Tibial nerve (tissue), 3 donors: ENCODE measurements at regions not wholly inside any gene's neighbourhood (a gene's known extent, or its start where the extent isn't known, plus 50 kb on each side); places are given as distances from the start of the nearest gene placed in this dataset.
"Not testable (repeated sequence)": the region's sequence is repeated elsewhere in the genome, so short reads cannot be mapped to it uniquely, and the experiment has no call there.

Source experiments
- CTCF ChIP-seq, 5 experiments: fragments of 200-600 bp in 3 of 5; fragments of 450-650 bp in 2 of 5; sonication (generic) in 3 of 5; IDR thresholded peaks; one replicate each; pipeline ENCODE4 v1.5.1; 2016 to 2019; ENCODE audit warnings: antibody characterized with exemption in 5 of 5, mild to moderate bottlenecking in 3 of 5, moderate library complexity in 2 of 5
- POLR2A ChIP-seq, 2 donors: fragments of 450-650 bp; IDR thresholded peaks; one replicate each; pipeline ENCODE4 v1.6.1; 2017; ENCODE audit warnings: antibody characterized with exemption in 2 of 2, mild to moderate bottlenecking in 2 of 2, moderate library complexity in 2 of 2

DNA sequence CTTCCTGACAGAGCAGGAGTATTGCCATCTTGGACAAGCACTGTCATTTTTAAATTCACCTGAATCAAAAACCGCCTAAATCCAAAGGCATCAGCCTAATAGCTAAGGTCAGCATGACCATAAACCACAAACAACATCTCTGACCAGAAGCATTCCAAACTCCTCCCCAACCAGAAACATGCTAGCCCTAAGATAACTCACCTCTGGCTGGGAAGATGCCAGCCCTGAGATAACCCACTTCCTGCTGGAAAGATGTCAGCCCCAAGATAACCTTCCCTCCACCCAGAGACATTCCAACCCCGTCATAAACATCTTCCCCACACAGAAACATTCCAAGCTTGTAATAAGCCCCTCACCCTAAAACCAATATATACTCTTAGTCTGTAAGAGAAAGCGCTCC, 250.1 kb upstream of the NRP1 start:
- TF ChIP-seq CTCF, POLR2A (IDR thresholded peaks at IDR 0.05): not testable (repeated sequence)
